Neural cell (in vitro differentiated cells): ENCODE measurements at regions not wholly inside any gene's neighbourhood (a gene's known extent, or its start where the extent isn't known, plus 50 kb on each side); places are given as distances from the start of the nearest gene placed in this dataset.

Experiments used
- H2AFZ ChIP-seq: fragments of 200-600, 300-800 bp; sonication (generic), shearing (Covaris generic); 2 replicates; pipeline ENCODE4 v1.6.0; 2014; ENCODE audit warnings: low read depth, mild to moderate bottlenecking, antibody characterized with exemption, low read length, moderate library complexity
- H3F3A ChIP-seq: fragments of 200-600 bp; shearing (Covaris generic); 2 replicates; pipeline ENCODE4 v1.6.1; 2016; ENCODE audit warnings: mild to moderate bottlenecking, moderate library complexity, mixed read lengths, antibody characterized with exemption, low read length; ENCODE audit not compliant: insufficient read depth, poor library complexity, severe bottlenecking
- H3K27ac ChIP-seq: fragments of 200-600, 300-800 bp; sonication (generic), shearing (Covaris generic); 2 replicates; pipeline ENCODE4 v1.5.1; 2014; ENCODE audit warnings: mild to moderate bottlenecking, low read length, moderate library complexity
- H3K27me3 ChIP-seq: fragments of 300-800, 200-600 bp; sonication (generic), shearing (Covaris generic); 2 replicates; pipeline ENCODE4 v1.6.0; 2014; ENCODE audit warnings: mild to moderate bottlenecking, low read depth, low read length, moderate library complexity; ENCODE audit not compliant: insufficient read depth
- H3K36me3 ChIP-seq: fragments of 300-800, 200-600 bp; sonication (generic), shearing (Covaris generic); 2 replicates; pipeline ENCODE4 v1.5.1; 2014; ENCODE audit warnings: mild to moderate bottlenecking, antibody characterized with exemption, low read length, moderate library complexity; ENCODE audit not compliant: insufficient read depth
- H3K4me2 ChIP-seq: fragments of 300-800, 200-600 bp; sonication (generic), shearing (Covaris generic); 2 replicates; pipeline ENCODE4 v1.6.0; 2014; ENCODE audit warnings: mild to moderate bottlenecking, low read length
- H3K4me3 ChIP-seq: fragments of 300-800, 200-600 bp; sonication (generic), shearing (Covaris generic); 2 replicates; pipeline ENCODE4 v1.5.1; 2014; ENCODE audit warnings: mild to moderate bottlenecking, low read length, moderate library complexity
- H3K79me2 ChIP-seq: fragments of 200-600 bp; shearing (Covaris generic); replicated peaks from 2 replicates; pipeline ENCODE4 v1.6.0; 2014; ENCODE audit warnings: mild to moderate bottlenecking, low read length, moderate library complexity; ENCODE audit not compliant: insufficient read depth
- H3K9ac ChIP-seq: fragments of 300-800, 200-600 bp; sonication (generic), shearing (Covaris generic); 2 replicates; pipeline ENCODE4 v1.6.1; 2016; ENCODE audit warnings: mild to moderate bottlenecking, low read length, mixed read lengths
- H3K9me2 ChIP-seq: fragments of 200-600 bp; shearing (Covaris generic); 2 replicates; pipeline ENCODE4 v1.6.1; 2016; ENCODE audit warnings: mild to moderate bottlenecking, low read length, mixed read lengths; ENCODE audit not compliant: insufficient read depth
- H3K9me3 ChIP-seq: fragments of 200-600, 300-800 bp; sonication (generic), shearing (Covaris generic); 2 replicates; pipeline ENCODE4 v1.6.1; 2016; ENCODE audit warnings: mild to moderate bottlenecking, mixed run types, low read length, moderate library complexity, mixed read lengths
- H4K20me1 ChIP-seq: fragments of 200-600 bp; shearing (Covaris generic); 2 replicates; pipeline ENCODE4 v1.6.1; 2016; ENCODE audit warnings: mild to moderate bottlenecking, mixed run types; ENCODE audit not compliant: insufficient read depth
- EP300 ChIP-seq: fragments of 450-650 bp; conservative IDR thresholded peaks from 2 replicates; pipeline ENCODE4 v1.6.1; 2014; ENCODE audit warnings: antibody characterized with exemption, mild to moderate bottlenecking, moderate library complexity; ENCODE audit not compliant: poor library complexity, severe bottlenecking
- EZH2 ChIP-seq: fragments of 200-600, 300-800 bp; shearing (Covaris generic), sonication (generic); IDR thresholded peaks from 2 replicates; pipeline ENCODE4 v1.6.1; 2014; ENCODE audit warnings: antibody characterized with exemption, low read length, borderline replicate concordance, mild to moderate bottlenecking; ENCODE audit not compliant: insufficient read depth, poor library complexity, severe bottlenecking
- MXI1 ChIP-seq: fragments of 450-650 bp; conservative IDR thresholded peaks from 2 replicates; pipeline ENCODE4 v1.6.1; 2014; ENCODE audit warnings: antibody characterized with exemption, mild to moderate bottlenecking; ENCODE audit not compliant: poor library complexity, severe bottlenecking
- POLR2AphosphoS5 ChIP-seq: IDR thresholded peaks from 2 replicates; pipeline ENCODE4 v1.6.1; 2012
- RAD21 ChIP-seq: fragments of 450-650 bp; conservative IDR thresholded peaks from 2 replicates; pipeline ENCODE4 v1.6.1; 2014; ENCODE audit warnings: antibody characterized with exemption, mild to moderate bottlenecking, moderate library complexity
- REST ChIP-seq: IDR thresholded peaks from 2 replicates; pipeline ENCODE4 v1.6.1; 2012; ENCODE audit warnings: borderline replicate concordance
- SMC3 ChIP-seq: fragments of 450-650 bp; conservative IDR thresholded peaks from 2 replicates; pipeline ENCODE4 v1.6.1; 2014; ENCODE audit warnings: antibody characterized with exemption, mild to moderate bottlenecking, moderate library complexity; ENCODE audit not compliant: poor library complexity
- TAF1 ChIP-seq: IDR thresholded peaks from 2 replicates; pipeline ENCODE4 v1.6.1; 2012; ENCODE audit warnings: low read depth
- TF ChIP-seq, protein P1 (sequence below): fragments of 450-650 bp; IDR thresholded peaks from 2 replicates; pipeline ENCODE4 v1.5.1; 2014; ENCODE audit warnings: antibody characterized with exemption, mild to moderate bottlenecking, moderate library complexity; ENCODE audit not compliant: poor library complexity, severe bottlenecking

GRCh38 chr7:15889507-15889906 lies 203.0 kb upstream of the MEOX2 start:
- no peak overlapping the region for H3K27ac ChIP-seq
- H2AFZ ChIP-seq, result no peak overlapping the region
- no peaks in the 10 kb centered on the region for H3K36me3 ChIP-seq
- no peaks in the 10 kb centered on the region for H3K9me2 ChIP-seq
- no peak overlapping the region for H3K4me2 ChIP-seq
- no peak overlapping the region for H3K9ac ChIP-seq
- no peaks in the 10 kb centered on the region for H4K20me1 ChIP-seq
- TF ChIP-seq TAF1 (no peak), EZH2 (no peak), MXI1 (no peak), SMC3 (no peak), REST (no peak), RAD21 (no peak), POLR2AphosphoS5 (no peak), EP300 (no peak)
- TF ChIP-seq, protein P1, sequence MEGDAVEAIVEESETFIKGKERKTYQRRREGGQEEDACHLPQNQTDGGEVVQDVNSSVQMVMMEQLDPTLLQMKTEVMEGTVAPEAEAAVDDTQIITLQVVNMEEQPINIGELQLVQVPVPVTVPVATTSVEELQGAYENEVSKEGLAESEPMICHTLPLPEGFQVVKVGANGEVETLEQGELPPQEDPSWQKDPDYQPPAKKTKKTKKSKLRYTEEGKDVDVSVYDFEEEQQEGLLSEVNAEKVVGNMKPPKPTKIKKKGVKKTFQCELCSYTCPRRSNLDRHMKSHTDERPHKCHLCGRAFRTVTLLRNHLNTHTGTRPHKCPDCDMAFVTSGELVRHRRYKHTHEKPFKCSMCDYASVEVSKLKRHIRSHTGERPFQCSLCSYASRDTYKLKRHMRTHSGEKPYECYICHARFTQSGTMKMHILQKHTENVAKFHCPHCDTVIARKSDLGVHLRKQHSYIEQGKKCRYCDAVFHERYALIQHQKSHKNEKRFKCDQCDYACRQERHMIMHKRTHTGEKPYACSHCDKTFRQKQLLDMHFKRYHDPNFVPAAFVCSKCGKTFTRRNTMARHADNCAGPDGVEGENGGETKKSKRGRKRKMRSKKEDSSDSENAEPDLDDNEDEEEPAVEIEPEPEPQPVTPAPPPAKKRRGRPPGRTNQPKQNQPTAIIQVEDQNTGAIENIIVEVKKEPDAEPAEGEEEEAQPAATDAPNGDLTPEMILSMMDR, result no peak
- H3K9me3 ChIP-seq, result no peaks in the 10 kb centered on the region
- H3K4me3 ChIP-seq, result no peak overlapping the region
- no peaks in the 10 kb centered on the region for H3K27me3 ChIP-seq
- no peaks in the 10 kb centered on the region for H3F3A ChIP-seq
- no peaks in the 10 kb centered on the region for H3K79me2 ChIP-seq

DNA sequence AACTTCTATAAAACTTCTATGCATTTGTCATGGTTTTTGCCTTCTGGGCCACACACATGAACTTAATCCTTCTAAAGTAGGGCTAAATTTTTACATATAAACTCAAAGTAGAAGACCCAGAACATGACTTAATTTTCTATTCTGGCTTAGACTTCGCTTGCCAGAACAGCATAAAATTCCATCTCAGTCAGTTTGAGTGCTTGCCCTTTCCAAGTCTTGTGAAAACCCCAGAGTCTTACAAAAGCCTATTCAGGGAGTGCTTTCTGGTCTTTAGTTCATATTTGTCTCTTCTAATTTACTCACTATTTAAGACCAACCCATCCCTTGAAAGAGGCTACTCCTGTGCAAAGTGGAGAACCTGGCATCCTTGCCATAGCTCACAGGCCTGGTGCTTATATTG lies 201.6 kb upstream of the MEOX2 start:
- Histone ChIP-seq H3K9ac (no peak overlapping the region), H3K36me3 (no peaks in the 10 kb centered on the region), H2AFZ (no peak overlapping the region), H3K9me2 (no peaks in the 10 kb centered on the region), H3K27ac (no peak overlapping the region), H4K20me1 (no peaks in the 10 kb centered on the region), H3K27me3 (no peaks in the 10 kb centered on the region), H3K79me2 (no peaks in the 10 kb centered on the region), H3K9me3 (no peaks in the 10 kb centered on the region), H3K4me2 (no peak overlapping the region), H3K4me3 (no peak overlapping the region), H3F3A (no peaks in the 10 kb centered on the region)
- TF ChIP-seq EZH2 (no peak), RAD21 (no peak), POLR2AphosphoS5 (no peak), REST (no peak), TAF1 (no peak), EP300 (no peak), MXI1 (no peak), SMC3 (no peak)
- TF ChIP-seq, protein P1, result no peak
